OCI-LY3 (cell line): ENCODE measurements at regions not wholly inside any gene's neighbourhood (a gene's known extent, or its start where the extent isn't known, plus 50 kb on each side); places are given as distances from the start of the nearest gene placed in this dataset.
A peak's percentile ranks its signal among the peaks of the same experiment; 100 is the strongest.

Source experiments
- H2AFZ ChIP-seq: fragments of 200-600, 300-600 bp; shearing (Covaris generic); 2 replicates; pipeline ENCODE4 v1.6.0; 2014; ENCODE audit warnings: antibody characterized with exemption, low read depth, low read length
- H3K27ac ChIP-seq: fragments of 200-600, 300-600 bp; sonication (generic); 2 replicates; pipeline ENCODE4 v1.5.1; 2014; ENCODE audit warnings: mild to moderate bottlenecking, low read length, moderate library complexity, mixed read lengths
- H3K27me3 ChIP-seq: fragments of 200-600, 300-600 bp; sonication (generic); 2 replicates; pipeline ENCODE4 v1.6.1; 2014; ENCODE audit warnings: low read depth, low read length, mixed read lengths
- H3K36me3 ChIP-seq: fragments of 200-600, 300-600 bp; sonication (generic); replicated peaks from 2 replicates; pipeline ENCODE3; 2014; ENCODE audit warnings: low read depth, low read length, mixed read lengths
- H3K4me1 ChIP-seq: fragments of 300-600, 200-600 bp; sonication (generic); 2 replicates; pipeline ENCODE4 v1.6.1; 2014; ENCODE audit warnings: low read length, mixed read lengths
- H3K4me2 ChIP-seq: fragments of 200-600, 300-600 bp; sonication (generic); 2 replicates; pipeline ENCODE4 v1.6.1; 2014; ENCODE audit warnings: low read length, mixed read lengths
- H3K4me3 ChIP-seq: fragments of 300-600, 200-600 bp; sonication (generic); 2 replicates; pipeline ENCODE4 v1.5.1; 2014; ENCODE audit warnings: antibody characterized with exemption, mild to moderate bottlenecking, low read length, moderate library complexity
- H3K79me2 ChIP-seq: fragments of 300-600, 200-600 bp; shearing (Covaris generic); 2 replicates; pipeline ENCODE4 v1.6.1; 2014; ENCODE audit warnings: mild to moderate bottlenecking, low read length, mixed read lengths
- H3K9ac ChIP-seq: fragments of 300-600, 200-600 bp; shearing (Covaris generic); 2 replicates; pipeline ENCODE4 v1.6.0; 2014; ENCODE audit warnings: mild to moderate bottlenecking, low read length, moderate library complexity
- H3K9me3 ChIP-seq: fragments of 200-600, 300-600 bp; shearing (Covaris generic); 2 replicates; pipeline ENCODE4 v1.6.1; 2014; ENCODE audit warnings: low read length, mixed read lengths; ENCODE audit not compliant: insufficient read depth
- H4K20me1 ChIP-seq: fragments of 200-600, 300-600 bp; sonication (generic); 2 replicates; pipeline ENCODE4 v1.6.1; 2016; ENCODE audit warnings: low read length, mixed read lengths; ENCODE audit not compliant: insufficient read depth
- EZH2phosphoT487 ChIP-seq: fragments of 200-600 bp; shearing (Covaris generic); IDR thresholded peaks from 2 replicates; pipeline ENCODE4 v1.6.1; 2018; ENCODE audit warnings: antibody characterized with exemption, mixed run types, low read depth
- TF ChIP-seq, protein P1 (sequence below): fragments of 200-600, 300-600 bp; sonication (generic); IDR thresholded peaks from 2 replicates; pipeline ENCODE4 v1.5.1; 2014; ENCODE audit warnings: antibody characterized with exemption, low read length, low read depth

GRCh38 chr1:219312967-219313366, 139.3 kb downstream of the LYPLAL1 start:
- 0 out of 2 replicates have a peak, but pooled peaks cover 5% of the 10 kb centered on the region for H3K9me3 ChIP-seq
- TF ChIP-seq, protein P1, sequence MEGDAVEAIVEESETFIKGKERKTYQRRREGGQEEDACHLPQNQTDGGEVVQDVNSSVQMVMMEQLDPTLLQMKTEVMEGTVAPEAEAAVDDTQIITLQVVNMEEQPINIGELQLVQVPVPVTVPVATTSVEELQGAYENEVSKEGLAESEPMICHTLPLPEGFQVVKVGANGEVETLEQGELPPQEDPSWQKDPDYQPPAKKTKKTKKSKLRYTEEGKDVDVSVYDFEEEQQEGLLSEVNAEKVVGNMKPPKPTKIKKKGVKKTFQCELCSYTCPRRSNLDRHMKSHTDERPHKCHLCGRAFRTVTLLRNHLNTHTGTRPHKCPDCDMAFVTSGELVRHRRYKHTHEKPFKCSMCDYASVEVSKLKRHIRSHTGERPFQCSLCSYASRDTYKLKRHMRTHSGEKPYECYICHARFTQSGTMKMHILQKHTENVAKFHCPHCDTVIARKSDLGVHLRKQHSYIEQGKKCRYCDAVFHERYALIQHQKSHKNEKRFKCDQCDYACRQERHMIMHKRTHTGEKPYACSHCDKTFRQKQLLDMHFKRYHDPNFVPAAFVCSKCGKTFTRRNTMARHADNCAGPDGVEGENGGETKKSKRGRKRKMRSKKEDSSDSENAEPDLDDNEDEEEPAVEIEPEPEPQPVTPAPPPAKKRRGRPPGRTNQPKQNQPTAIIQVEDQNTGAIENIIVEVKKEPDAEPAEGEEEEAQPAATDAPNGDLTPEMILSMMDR = no peak
- no peak for TF ChIP-seq EZH2phosphoT487
- H3K27me3 ChIP-seq = no peaks in the 10 kb centered on the region
- H3K9ac ChIP-seq = no peak overlapping the region
- H3K79me2 ChIP-seq = no peaks in the 10 kb centered on the region
- H3K27ac ChIP-seq = no peak overlapping the region
- H4K20me1 ChIP-seq = no peaks in the 10 kb centered on the region
- H2AFZ ChIP-seq = no peak overlapping the region
- peaks cover 34% of the 10 kb centered on the region for H3K4me1 ChIP-seq
- no peak overlapping the region for H3K4me3 ChIP-seq
- H3K4me2 ChIP-seq = no peak overlapping the region
- peaks cover 5% of the 10 kb centered on the region for H3K36me3 ChIP-seq

GRCh38 chr1:219310181-219310728, 136.6 kb downstream of the LYPLAL1 start:
- H4K20me1 ChIP-seq = no peaks in the 10 kb centered on the region
- H3K4me1 ChIP-seq = peaks cover 34% of the 10 kb centered on the region
- H3K79me2 ChIP-seq = no peaks in the 10 kb centered on the region
- H3K4me2 ChIP-seq = peak overlapping the region; percentile 13; the same call in 1 of the 2 replicates
- no peaks in the 10 kb centered on the region for H3K27me3 ChIP-seq
- no peak overlapping the region; the same call in 1 of the 2 replicates for H3K27ac ChIP-seq
- H3K4me3 ChIP-seq = no peak overlapping the region
- H3K36me3 ChIP-seq = peaks cover 5% of the 10 kb centered on the region
- H2AFZ ChIP-seq = no peak overlapping the region
- no peak overlapping the region for H3K9ac ChIP-seq
- no peak for TF ChIP-seq EZH2phosphoT487
- TF ChIP-seq, protein P1 = no peak
- H3K9me3 ChIP-seq = no peaks in the 10 kb centered on the region

- peaks cover 5% of the 10 kb centered on the region for H3K36me3 ChIP-seq
- H3K4me1 ChIP-seq = peaks cover 34% of the 10 kb centered on the region
- no peak overlapping the region for H3K4me3 ChIP-seq
- H3K9ac ChIP-seq = no peak overlapping the region
- H3K27ac ChIP-seq = no peak overlapping the region
- no peaks in the 10 kb centered on the region for H3K79me2 ChIP-seq
- H4K20me1 ChIP-seq = no peaks in the 10 kb centered on the region
- H3K4me2 ChIP-seq = no peak overlapping the region
- no peak overlapping the region for H2AFZ ChIP-seq
- no peak for TF ChIP-seq EZH2phosphoT487
- TF ChIP-seq, protein P1 = no peak
- H3K27me3 ChIP-seq = no peaks in the 10 kb centered on the region
- no peaks in the 10 kb centered on the region for H3K9me3 ChIP-seq
Measured at GRCh38 chr1:219308367-219308766, 134.7 kb downstream of the LYPLAL1 start.

- H3K4me2 ChIP-seq = no peak overlapping the region
- no peaks in the 10 kb centered on the region for H4K20me1 ChIP-seq
- H3K4me1 ChIP-seq = peaks cover 1% of the 10 kb centered on the region; the same call in 1 of the 2 replicates
- TF ChIP-seq EZH2phosphoT487 = no peak
- TF ChIP-seq, protein P1 = no peak
- no peaks in the 10 kb centered on the region for H3K27me3 ChIP-seq
- H3K9me3 ChIP-seq = no peaks in the 10 kb centered on the region
- H3K9ac ChIP-seq = no peak overlapping the region
- H2AFZ ChIP-seq = no peak overlapping the region
- no peaks in the 10 kb centered on the region for H3K79me2 ChIP-seq
- H3K27ac ChIP-seq = no peak overlapping the region
- H3K4me3 ChIP-seq = no peak overlapping the region
- no peaks in the 10 kb centered on the region for H3K36me3 ChIP-seq
Measured at GRCh38 chr1:219304227-219305226, 130.8 kb downstream of the LYPLAL1 start.
